MG63 (cell line): ENCODE measurements at regions not wholly inside any gene's neighbourhood (a gene's known extent, or its start where the extent isn't known, plus 50 kb on each side); places are given as distances from the start of the nearest gene placed in this dataset.

Experiments used
- DNase-seq: peaks from one replicate; pipeline ENCODE4 v3.0.0-alpha.2; 2020
- H3K27me3 ChIP-seq: fragments of 250-450 bp; sonication (Bioruptor Pico); 2 replicates; pipeline ENCODE4 v1.5.1; 2020; ENCODE audit warnings: mild to moderate bottlenecking, moderate library complexity
- H3K36me3 ChIP-seq: fragments of 250-450 bp; sonication (Bioruptor Pico); 2 replicates; pipeline ENCODE4 v1.5.1; 2020; ENCODE audit warnings: mild to moderate bottlenecking, moderate library complexity
- H3K4me3 ChIP-seq: fragments of 250-450 bp; sonication (Bioruptor Pico); 2 replicates; pipeline ENCODE4 v1.5.1; 2020; ENCODE audit warnings: mild to moderate bottlenecking, moderate library complexity
- H3K9me3 ChIP-seq: fragments of 250-450 bp; sonication (Bioruptor Pico); 2 replicates; pipeline ENCODE4 v1.5.1; 2020; ENCODE audit warnings: mild to moderate bottlenecking, moderate library complexity

- H3K4me3 ChIP-seq, result no peak overlapping the region
- no peak for DNase-seq
- H3K9me3 ChIP-seq, result no peaks in the 10 kb centered on the region
- no peaks in the 10 kb centered on the region for H3K27me3 ChIP-seq
- H3K36me3 ChIP-seq, result no peaks in the 10 kb centered on the region
Observed at GRCh38 chr14:73770977-73771847, 57.0 kb upstream of the PNMA1 start.

- no peaks in the 10 kb centered on the region for H3K27me3 ChIP-seq
- H3K4me3 ChIP-seq, result no peak overlapping the region
- no peaks in the 10 kb centered on the region for H3K36me3 ChIP-seq
- no peak for DNase-seq
- no peaks in the 10 kb centered on the region for H3K9me3 ChIP-seq
Observed at GRCh38 chr14:73768107-73768506, 53.9 kb upstream of the PNMA1 start.

GRCh38 chr14:73764406-73765280 lies 50.5 kb upstream of the PNMA1 start:
- Histone ChIP-seq H3K4me3 (no peak overlapping the region), H3K9me3 (no peaks in the 10 kb centered on the region)
- DNase-seq, result no peak

More at GRCh38 chr14:73764406-73765280, 50.5 kb upstream of the PNMA1 start:
- no peaks in the 10 kb centered on the region for H3K36me3 ChIP-seq
- H3K27me3 ChIP-seq, result no peaks in the 10 kb centered on the region
